Mesothelial cell of epicardium (in vitro differentiated cells): ENCODE measurements at regions not wholly inside any gene's neighbourhood (a gene's known extent, or its start where the extent isn't known, plus 50 kb on each side); places are given as distances from the start of the nearest gene placed in this dataset.

ENCODE experiments used
- DNase-seq, 2 experiments: peaks; one replicate each; pipeline ENCODE4 v3.0.0; 2021; ENCODE audit warnings: low spot score in 2 of 2; ENCODE audit not compliant: unreplicated experiment in 2 of 2
- H3K27ac Mint-ChIP-seq: 2 replicates; pipeline ENCODE4 v1.8.0; 2021; ENCODE audit warnings: mixed read lengths
- H3K27me3 Mint-ChIP-seq: 2 replicates; pipeline ENCODE4 v1.8.0; 2021; ENCODE audit warnings: low read depth, mixed read lengths
- H3K36me3 Mint-ChIP-seq: 2 replicates; pipeline ENCODE4 v1.8.0; 2021; ENCODE audit warnings: mixed read lengths
- H3K4me1 Mint-ChIP-seq: 2 replicates; pipeline ENCODE4 v1.8.0; 2021; ENCODE audit warnings: mixed read lengths
- H3K4me3 Mint-ChIP-seq: 2 replicates; pipeline ENCODE4 v1.8.0; 2021; ENCODE audit warnings: mild to moderate bottlenecking, moderate library complexity, mixed read lengths
- H3K9me3 Mint-ChIP-seq: 2 replicates; pipeline ENCODE4 v1.8.0; 2021; ENCODE audit warnings: mixed read lengths
- TF ChIP-seq, protein P1 (sequence below): fragments of 200-600 bp; sonication (generic); IDR thresholded peaks from one replicate; pipeline ENCODE4 v1.5.0; 2021; ENCODE audit warnings: antibody characterized with exemption; ENCODE audit not compliant: unreplicated experiment

DNA sequence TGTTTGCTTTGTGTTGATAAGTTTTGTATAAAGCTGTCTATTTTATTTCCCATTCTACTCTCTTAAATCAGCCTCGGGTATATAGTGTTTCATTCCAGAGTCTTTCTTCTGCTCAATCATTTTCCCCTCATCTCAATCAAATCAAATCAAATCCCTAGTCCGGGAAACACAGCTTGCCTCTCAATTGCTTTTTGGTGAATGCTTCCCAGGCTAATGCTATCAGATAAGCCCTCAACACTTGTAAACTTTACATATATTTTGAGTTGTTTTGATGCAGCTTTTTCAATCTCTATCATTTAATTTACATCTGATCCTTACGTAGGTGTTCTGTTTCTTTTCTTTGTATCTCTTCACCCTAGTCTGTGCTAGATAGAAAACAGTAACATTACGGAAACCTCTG is 416.7 kb upstream of the PDE3A start:
- H3K4me1 Mint-ChIP-seq: peaks cover 14% of the 10 kb centered on the region
- H3K4me3 Mint-ChIP-seq: no peak overlapping the region
- H3K27ac Mint-ChIP-seq: no peak overlapping the region
- H3K9me3 Mint-ChIP-seq: no peaks in the 10 kb centered on the region
- H3K36me3 Mint-ChIP-seq: no peaks in the 10 kb centered on the region
- no peak for DNase-seq
- TF ChIP-seq, protein P1, sequence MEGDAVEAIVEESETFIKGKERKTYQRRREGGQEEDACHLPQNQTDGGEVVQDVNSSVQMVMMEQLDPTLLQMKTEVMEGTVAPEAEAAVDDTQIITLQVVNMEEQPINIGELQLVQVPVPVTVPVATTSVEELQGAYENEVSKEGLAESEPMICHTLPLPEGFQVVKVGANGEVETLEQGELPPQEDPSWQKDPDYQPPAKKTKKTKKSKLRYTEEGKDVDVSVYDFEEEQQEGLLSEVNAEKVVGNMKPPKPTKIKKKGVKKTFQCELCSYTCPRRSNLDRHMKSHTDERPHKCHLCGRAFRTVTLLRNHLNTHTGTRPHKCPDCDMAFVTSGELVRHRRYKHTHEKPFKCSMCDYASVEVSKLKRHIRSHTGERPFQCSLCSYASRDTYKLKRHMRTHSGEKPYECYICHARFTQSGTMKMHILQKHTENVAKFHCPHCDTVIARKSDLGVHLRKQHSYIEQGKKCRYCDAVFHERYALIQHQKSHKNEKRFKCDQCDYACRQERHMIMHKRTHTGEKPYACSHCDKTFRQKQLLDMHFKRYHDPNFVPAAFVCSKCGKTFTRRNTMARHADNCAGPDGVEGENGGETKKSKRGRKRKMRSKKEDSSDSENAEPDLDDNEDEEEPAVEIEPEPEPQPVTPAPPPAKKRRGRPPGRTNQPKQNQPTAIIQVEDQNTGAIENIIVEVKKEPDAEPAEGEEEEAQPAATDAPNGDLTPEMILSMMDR: no peak
- H3K27me3 Mint-ChIP-seq: no peaks in the 10 kb centered on the region

DNA sequence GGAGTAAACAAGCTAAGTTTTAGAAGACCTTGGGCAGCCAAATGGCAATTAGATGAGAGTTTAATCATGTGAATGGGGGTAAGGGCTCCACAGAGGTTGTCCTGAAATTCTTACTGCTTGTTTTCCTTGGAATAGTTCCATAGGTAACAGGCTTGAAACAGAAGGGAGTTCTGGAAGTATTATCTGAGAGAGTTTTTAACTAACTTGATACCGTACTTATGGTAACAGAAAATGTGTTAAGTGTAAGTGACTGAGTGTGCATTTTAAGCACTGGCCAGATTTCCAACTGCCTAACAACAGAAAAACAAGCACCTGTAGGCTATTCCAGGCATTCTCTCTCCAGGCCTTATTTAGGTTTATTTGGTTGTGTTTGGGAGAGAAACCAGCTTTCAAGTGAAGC is 414.6 kb upstream of the PDE3A start:
- Mint-ChIP-seq H3K4me1 (peaks cover 14% of the 10 kb centered on the region), H3K4me3 (no peak overlapping the region), H3K27ac (no peak overlapping the region), H3K27me3 (no peaks in the 10 kb centered on the region), H3K36me3 (no peaks in the 10 kb centered on the region), H3K9me3 (peaks cover 4% of the 10 kb centered on the region)
- no peak for DNase-seq
- TF ChIP-seq, protein P1: no peak

DNA sequence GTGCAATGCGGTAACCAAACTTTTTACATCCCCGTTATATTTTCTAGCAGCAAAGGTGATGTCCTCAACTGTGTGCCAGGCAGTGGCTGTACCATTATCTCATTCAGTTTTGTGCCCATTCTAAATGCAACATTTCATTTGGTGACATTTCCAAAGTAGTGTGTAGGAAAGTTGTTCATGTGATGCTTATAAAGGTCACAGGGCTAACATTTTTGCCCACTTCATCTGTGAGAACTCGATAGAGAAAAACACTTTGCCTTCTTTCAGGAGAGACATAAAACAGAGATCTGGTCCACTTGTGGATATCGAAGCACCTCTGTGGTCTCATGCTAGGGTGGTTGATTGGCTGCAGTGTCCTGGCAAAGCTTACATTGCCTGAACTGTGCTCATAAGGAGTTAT is 414.2 kb upstream of the PDE3A start:
- Mint-ChIP-seq H3K27ac (no peak overlapping the region), H3K27me3 (no peaks in the 10 kb centered on the region), H3K4me3 (no peak overlapping the region), H3K36me3 (no peaks in the 10 kb centered on the region), H3K9me3 (peaks cover 4% of the 10 kb centered on the region), H3K4me1 (peaks cover 14% of the 10 kb centered on the region)
- TF ChIP-seq, protein P1: no peak
- DNase-seq: no peak

DNA sequence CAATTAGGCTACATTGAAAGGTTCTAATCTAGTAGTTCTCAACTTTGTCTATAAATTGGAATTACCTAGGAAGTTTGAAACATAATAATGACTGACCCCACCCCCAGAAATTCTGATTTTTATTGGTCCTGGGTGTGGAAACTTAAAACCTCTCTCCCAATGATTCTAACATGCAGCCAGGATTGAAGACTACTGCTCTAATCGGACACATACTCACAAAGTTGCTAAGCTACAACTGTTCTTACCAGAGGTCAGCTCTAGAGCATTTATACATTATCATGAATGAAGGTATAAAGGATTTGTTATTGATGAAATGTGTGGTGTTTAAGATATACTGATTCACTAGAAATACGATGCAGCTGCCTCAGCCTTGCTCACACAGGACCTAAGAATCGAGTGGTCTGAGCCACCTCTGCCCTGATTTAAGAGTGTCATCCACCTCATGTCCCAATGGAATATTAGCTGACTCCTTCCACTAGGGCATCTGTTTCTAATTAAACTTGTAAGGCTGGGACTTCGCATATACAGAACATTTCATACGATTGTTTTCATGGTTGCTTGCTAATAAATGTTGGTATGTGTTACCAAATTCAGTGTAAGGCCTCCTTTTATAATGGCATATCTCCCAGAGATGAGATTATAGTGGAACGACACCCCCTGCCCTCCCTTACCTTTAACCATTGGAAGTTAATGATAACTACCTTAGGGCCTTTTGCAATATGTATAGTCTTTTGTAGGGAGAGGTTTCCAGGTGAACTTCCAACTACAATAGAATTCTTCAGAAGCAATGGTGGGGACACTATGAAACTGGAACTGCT is 410.8 kb upstream of the PDE3A start:
- H3K27me3 Mint-ChIP-seq: peaks cover under 1% of the 10 kb centered on the region
- peaks cover 16% of the 10 kb centered on the region for H3K4me1 Mint-ChIP-seq
- TF ChIP-seq, protein P1: no peak
- H3K9me3 Mint-ChIP-seq: peaks cover 4% of the 10 kb centered on the region
- no peak overlapping the region for H3K27ac Mint-ChIP-seq
- H3K4me3 Mint-ChIP-seq: no peak overlapping the region
- DNase-seq: no peak
- no peaks in the 10 kb centered on the region for H3K36me3 Mint-ChIP-seq

DNA sequence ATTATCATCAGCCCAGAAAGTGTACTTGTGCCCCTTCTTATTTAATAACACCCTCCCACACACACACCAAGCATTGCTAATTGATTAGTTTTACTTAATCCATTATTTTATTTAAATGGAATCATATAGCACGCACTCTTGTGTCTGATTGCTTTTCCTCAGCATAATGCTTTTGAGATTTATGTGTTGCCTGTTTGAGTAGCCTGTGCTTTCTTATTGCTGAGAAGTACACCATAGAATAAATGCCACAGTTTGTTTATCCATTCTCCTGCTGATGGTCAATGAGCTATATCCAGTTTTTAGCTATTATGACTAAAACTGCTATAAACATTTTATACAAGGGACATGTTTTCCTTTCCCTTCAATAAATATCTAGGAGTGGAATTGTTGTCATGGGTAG is 409.9 kb upstream of the PDE3A start:
- peaks cover 3% of the 10 kb centered on the region for H3K27me3 Mint-ChIP-seq
- H3K27ac Mint-ChIP-seq: no peak overlapping the region
- no peak for DNase-seq
- peaks cover 4% of the 10 kb centered on the region for H3K9me3 Mint-ChIP-seq
- no peak overlapping the region for H3K4me3 Mint-ChIP-seq
- TF ChIP-seq, protein P1: no peak
- H3K4me1 Mint-ChIP-seq: peaks cover 19% of the 10 kb centered on the region
- H3K36me3 Mint-ChIP-seq: no peaks in the 10 kb centered on the region

DNA sequence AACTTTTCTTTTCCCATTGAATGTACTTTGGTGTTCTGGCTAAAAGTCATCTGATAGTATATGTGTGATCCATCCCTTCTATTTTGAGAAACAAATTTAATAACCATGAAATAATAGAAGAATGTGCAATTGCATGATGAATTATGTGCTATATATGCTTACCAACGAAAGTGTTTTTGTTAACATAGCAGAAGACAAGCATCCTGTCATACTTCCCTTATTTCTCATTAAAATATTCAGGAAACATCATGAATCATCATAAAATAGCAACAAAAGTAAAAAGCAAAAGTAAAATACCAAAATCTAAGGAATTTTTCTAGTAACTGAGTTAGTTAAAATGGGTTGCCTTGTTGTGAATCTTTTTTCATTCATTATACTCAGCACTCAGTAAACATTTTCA is 409.0 kb upstream of the PDE3A start:
- Mint-ChIP-seq H3K27ac (no peak overlapping the region), H3K27me3 (peaks cover 3% of the 10 kb centered on the region), H3K9me3 (peaks cover 4% of the 10 kb centered on the region), H3K4me1 (peaks cover 13% of the 10 kb centered on the region), H3K4me3 (no peak overlapping the region), H3K36me3 (no peaks in the 10 kb centered on the region)
- TF ChIP-seq, protein P1: no peak
- no peak for DNase-seq
